Fibroblast of the aortic adventitia (primary cell): ENCODE measurements at regions not wholly inside any gene's neighbourhood (a gene's known extent, or its start where the extent isn't known, plus 50 kb on each side); places are given as distances from the start of the nearest gene placed in this dataset.

Experiments used
- DNase-seq: peaks from one replicate; pipeline ENCODE4 v3.0.0-alpha.2; 2010; ENCODE audit warnings: low read depth
- H3K4me3 ChIP-seq: 2 replicates; pipeline ENCODE4 v1.5.1; 2011; ENCODE audit warnings: low read depth, mild to moderate bottlenecking, control low read depth, low read length, moderate library complexity
- TF ChIP-seq, protein P1 (sequence below): IDR thresholded peaks from 2 replicates; pipeline ENCODE4 v1.5.1; 2011; ENCODE audit warnings: mild to moderate bottlenecking, low read length, control low read depth, inconsistent platforms; ENCODE audit not compliant: insufficient read depth

DNA sequence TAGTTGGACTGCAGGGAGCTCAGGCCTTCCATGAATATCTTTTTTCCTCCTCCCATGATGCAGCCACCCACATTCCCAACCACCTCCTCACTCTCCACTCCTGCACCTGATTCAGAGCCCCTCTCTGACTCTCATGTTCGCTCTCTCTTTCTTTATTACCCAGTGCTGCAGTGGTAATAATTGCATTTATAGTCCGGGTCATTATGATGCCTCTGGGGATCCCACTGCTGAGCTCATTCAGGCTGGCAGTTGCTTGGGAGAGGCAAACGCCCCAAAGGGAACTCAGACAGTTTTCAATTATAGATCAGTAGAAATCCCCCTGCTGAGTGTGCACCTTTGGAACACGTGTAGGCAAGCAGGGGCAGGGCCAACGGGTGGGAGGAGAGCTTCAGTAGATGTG lies 953.0 kb downstream of the GRID1 start:
- H3K4me3 ChIP-seq: no peak overlapping the region
- no peak for DNase-seq
- TF ChIP-seq, protein P1, sequence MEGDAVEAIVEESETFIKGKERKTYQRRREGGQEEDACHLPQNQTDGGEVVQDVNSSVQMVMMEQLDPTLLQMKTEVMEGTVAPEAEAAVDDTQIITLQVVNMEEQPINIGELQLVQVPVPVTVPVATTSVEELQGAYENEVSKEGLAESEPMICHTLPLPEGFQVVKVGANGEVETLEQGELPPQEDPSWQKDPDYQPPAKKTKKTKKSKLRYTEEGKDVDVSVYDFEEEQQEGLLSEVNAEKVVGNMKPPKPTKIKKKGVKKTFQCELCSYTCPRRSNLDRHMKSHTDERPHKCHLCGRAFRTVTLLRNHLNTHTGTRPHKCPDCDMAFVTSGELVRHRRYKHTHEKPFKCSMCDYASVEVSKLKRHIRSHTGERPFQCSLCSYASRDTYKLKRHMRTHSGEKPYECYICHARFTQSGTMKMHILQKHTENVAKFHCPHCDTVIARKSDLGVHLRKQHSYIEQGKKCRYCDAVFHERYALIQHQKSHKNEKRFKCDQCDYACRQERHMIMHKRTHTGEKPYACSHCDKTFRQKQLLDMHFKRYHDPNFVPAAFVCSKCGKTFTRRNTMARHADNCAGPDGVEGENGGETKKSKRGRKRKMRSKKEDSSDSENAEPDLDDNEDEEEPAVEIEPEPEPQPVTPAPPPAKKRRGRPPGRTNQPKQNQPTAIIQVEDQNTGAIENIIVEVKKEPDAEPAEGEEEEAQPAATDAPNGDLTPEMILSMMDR: no peak

DNA sequence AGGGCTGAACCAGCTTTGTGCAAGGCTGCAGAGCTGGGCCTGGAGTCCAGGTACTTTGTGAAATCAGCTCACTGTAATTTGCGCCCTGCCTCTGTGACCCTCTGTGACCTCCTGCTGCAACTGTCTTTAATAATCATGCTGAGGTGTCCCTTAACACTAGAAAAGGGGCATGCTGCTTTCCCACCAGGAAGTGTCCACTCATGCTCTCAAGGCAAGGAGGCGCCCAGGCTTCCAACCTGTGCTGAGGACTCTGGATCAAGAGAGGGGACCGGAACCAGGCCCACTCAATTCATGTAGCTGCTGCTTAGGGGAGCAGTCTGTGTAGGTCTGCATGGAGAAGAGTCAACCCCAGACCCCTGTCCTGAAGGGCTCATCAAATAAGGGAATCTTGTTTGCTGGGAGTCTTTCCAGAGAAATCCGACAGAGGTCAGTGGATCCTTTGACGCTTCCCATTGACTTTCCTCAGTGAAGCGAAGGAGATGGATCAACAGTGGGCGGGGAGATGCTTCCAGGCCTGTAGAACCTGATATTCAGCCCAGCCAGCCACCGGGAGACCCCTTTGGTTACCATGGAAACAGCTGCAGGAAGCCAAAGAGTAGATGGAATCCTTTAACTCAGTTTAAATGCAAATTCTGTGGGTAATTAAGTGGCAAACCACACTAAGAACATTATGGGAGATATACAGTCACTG lies 945.9 kb downstream of the GRID1 start:
- no peak for DNase-seq

DNA sequence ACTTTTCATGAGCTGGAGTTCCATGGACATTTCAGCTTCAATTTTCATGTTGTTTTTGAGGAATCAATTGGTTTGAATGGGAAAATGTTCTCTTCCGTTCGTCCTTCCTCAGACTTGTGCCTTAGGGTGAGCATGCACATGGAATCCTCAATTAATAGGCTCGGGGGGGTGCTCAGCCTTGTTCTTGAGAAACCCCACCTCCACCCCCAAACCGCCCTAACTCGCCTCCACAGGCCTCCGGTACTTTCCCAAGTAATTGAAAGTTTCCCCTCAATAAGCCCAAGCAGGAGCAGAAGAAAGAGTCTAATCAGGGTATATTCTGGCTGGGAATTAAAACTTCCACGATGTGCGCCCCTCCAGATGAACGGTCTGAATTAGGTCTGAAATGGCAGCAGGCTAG lies 945.2 kb downstream of the GRID1 start:
- no peak overlapping the region for H3K4me3 ChIP-seq
- DNase-seq: no peak
- TF ChIP-seq, protein P1: no peak

More for the DNA sequence above, 945.9 kb downstream of the GRID1 start:
- H3K4me3 ChIP-seq: no peak overlapping the region
- TF ChIP-seq, protein P1: no peak

DNA sequence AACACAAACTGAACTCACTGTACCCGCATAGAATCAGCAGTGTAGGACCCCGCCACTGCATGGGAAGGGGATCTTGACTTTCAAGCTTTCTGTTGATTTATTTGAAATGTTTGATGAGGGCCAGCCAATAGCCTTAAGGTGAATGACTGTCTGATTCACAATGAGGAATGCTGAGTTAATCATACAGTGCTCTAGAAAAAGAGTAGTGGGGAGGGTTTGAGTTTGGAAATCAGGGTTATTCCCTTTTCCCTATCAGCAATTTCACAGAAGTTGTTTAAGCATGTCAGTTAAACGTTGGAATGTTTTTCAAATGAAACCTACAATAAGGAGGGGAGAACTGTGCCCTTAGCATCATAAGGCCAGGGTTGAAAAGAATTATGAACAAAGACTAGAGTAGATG lies 937.5 kb downstream of the GRID1 start:
- DNase-seq: no peak
- TF ChIP-seq, protein P1: no peak
- no peak overlapping the region for H3K4me3 ChIP-seq

DNA sequence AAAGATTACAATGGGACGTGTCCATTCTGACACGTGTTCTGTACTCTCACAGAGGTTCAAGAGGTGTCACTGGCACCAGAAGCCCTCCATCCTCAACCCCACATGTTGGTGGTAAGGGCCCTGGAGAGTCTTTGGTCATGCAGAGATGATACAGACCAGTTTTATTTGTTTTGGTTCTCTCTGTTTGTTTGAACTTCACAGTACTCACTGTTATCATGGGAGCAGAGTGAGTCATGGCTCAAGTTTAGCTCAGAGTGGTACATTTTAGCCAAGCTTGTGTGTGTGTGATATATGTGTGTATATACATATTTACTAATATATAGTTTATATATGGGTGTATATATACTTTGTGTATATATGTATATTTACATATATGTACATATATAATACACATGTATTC lies 935.6 kb downstream of the GRID1 start:
- TF ChIP-seq, protein P1: no peak
- no peak for DNase-seq

DNA sequence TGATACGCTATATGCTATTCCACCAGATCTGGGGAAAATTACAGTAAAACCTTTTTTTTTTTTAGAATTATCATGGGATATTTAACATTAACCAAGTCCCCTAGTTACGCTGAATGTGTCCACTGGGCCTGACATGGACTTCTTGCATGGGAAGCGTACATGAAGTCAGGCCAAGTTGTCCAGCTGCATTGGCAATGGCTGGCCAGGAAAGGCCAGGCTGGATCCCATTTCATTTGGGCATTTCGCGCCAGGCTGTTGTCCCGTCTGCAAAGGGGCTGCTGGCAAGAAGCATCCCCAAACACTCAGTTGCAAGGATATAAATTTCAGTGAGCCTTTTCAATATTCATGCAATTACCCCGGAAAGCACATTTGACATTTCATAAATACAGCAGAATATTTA lies 933.3 kb downstream of the GRID1 start:
- TF ChIP-seq, protein P1: no peak
- DNase-seq: no peak
- no peak overlapping the region for H3K4me3 ChIP-seq

More for the DNA sequence above, 935.6 kb downstream of the GRID1 start:
- no peak overlapping the region for H3K4me3 ChIP-seq

DNA sequence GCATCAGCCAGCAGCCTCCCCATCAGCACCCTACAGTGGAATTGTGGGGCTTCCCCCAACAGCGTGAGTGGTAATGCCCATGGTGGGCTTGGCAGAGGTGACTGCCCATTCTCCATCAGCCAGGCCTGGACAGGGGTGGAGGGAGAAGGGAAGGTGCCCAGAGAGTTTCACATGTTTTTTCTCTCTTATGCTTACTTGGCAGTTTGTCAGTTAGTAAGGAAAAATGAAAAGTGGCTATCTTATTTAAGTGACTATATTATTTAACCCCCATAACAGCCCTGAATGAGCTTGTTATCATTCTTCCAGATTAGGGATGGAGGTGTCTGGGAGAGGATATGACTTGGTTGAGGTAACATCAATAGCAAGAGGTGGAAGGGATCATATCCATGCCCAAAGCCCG lies 921.7 kb downstream of the GRID1 start:
- no peak for DNase-seq
- TF ChIP-seq, protein P1: no peak
- no peak overlapping the region for H3K4me3 ChIP-seq
